MCF 10A (cell line): ENCODE measurements at regions not wholly inside any gene's neighbourhood (a gene's known extent, or its start where the extent isn't known, plus 50 kb on each side); places are given as distances from the start of the nearest gene placed in this dataset.

Experiments
- BruUV-seq: library from RNA; stranded (reverse); fragments of 400-500 nt; replicated peaks from 2 replicates; lab custom pipeline; 2021; lab: Mats Ljungman, UMichigan
- CTCF ChIA-PET: fragments of 300-600 bp; sonication (Branson Sonifier 250); formaldehyde crosslinking; extraction: SDS; loops from one replicate; lab custom pipeline; 2021; ENCODE audit warnings: antibody characterized with exemption, inconsistent platforms; lab: Yijun Ruan, JAX
- POLR2A ChIA-PET: fragments of 300-600, 350-650 bp; sonication (Branson Sonifier 250); formaldehyde crosslinking; extraction: SDS; loops from one replicate; lab custom pipeline; 2020; ENCODE audit warnings: antibody characterized with exemption, inconsistent platforms; lab: Yijun Ruan, JAX
- DNase-seq: peaks from one replicate; pipeline ENCODE4 v3.0.0-alpha.2; 2018; ENCODE audit not compliant: unreplicated experiment
- H3K27ac Mint-ChIP-seq: one replicate; pipeline ENCODE4 v1.8.0; 2022; ENCODE audit warnings: mild to moderate bottlenecking, low read depth, mixed read lengths; ENCODE audit not compliant: unreplicated experiment
- H3K27me3 Mint-ChIP-seq: one replicate; pipeline ENCODE4 v1.8.0; 2022; ENCODE audit warnings: mixed read lengths; ENCODE audit not compliant: insufficient read depth, unreplicated experiment
- H3K36me3 Mint-ChIP-seq: one replicate; pipeline ENCODE4 v1.8.0; 2022; ENCODE audit warnings: mild to moderate bottlenecking, moderate library complexity, mixed read lengths; ENCODE audit not compliant: insufficient read depth, unreplicated experiment
- H3K4me1 Mint-ChIP-seq: one replicate; pipeline ENCODE4 v1.8.0; 2022; ENCODE audit warnings: mixed read lengths; ENCODE audit not compliant: insufficient read depth, unreplicated experiment
- H3K4me3 Mint-ChIP-seq: one replicate; pipeline ENCODE4 v1.8.0; 2022; ENCODE audit warnings: mild to moderate bottlenecking, moderate library complexity, mixed read lengths; ENCODE audit not compliant: unreplicated experiment
- H3K9me3 Mint-ChIP-seq: one replicate; pipeline ENCODE4 v1.8.0; 2022; ENCODE audit warnings: mixed read lengths; ENCODE audit not compliant: unreplicated experiment
- intact Hi-C: fragments of 100-400 bp; cut with micrococcal nuclease; formaldehyde crosslinking; loops from 2 replicates; pipeline ENCODE4 v1.14.1; 2022
- TF ChIP-seq, protein P1 (sequence below): fragments of 200-600 bp; IDR thresholded peaks from one replicate; pipeline ENCODE4 v1.8.0; 2022; ENCODE audit warnings: antibody characterized with exemption, mild to moderate bottlenecking; ENCODE audit not compliant: unreplicated experiment

- no peak for DNase-seq
- Mint-ChIP-seq H3K27me3 (no peaks in the 10 kb centered on the region), H3K4me3 (no peak overlapping the region), H3K4me1 (peaks cover 11% of the 10 kb centered on the region), H3K27ac (no peak overlapping the region), H3K9me3 (no peaks in the 10 kb centered on the region), H3K36me3 (no peaks in the 10 kb centered on the region)
- POLR2A ChIA-PET, result interaction anchor here (0.7 to 1.1 kb wide), 2 partner anchors 39 to 47 kb away, joined by 3 to 4 read pairs; no protein-coding TSS in a partner anchor
- TF ChIP-seq, protein P1, sequence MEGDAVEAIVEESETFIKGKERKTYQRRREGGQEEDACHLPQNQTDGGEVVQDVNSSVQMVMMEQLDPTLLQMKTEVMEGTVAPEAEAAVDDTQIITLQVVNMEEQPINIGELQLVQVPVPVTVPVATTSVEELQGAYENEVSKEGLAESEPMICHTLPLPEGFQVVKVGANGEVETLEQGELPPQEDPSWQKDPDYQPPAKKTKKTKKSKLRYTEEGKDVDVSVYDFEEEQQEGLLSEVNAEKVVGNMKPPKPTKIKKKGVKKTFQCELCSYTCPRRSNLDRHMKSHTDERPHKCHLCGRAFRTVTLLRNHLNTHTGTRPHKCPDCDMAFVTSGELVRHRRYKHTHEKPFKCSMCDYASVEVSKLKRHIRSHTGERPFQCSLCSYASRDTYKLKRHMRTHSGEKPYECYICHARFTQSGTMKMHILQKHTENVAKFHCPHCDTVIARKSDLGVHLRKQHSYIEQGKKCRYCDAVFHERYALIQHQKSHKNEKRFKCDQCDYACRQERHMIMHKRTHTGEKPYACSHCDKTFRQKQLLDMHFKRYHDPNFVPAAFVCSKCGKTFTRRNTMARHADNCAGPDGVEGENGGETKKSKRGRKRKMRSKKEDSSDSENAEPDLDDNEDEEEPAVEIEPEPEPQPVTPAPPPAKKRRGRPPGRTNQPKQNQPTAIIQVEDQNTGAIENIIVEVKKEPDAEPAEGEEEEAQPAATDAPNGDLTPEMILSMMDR, result no peak
- no TSS peak for BruUV-seq
- CTCF ChIA-PET, result no interaction called here
- intact Hi-C loops, result no loop called here
These were observed 61.2 kb downstream of the KLF6 start for GRCh38 chr10:3723766-3724165.

- TF ChIP-seq, protein P1, result no peak
- Mint-ChIP-seq H3K27me3 (no peaks in the 10 kb centered on the region), H3K27ac (peak overlapping the region; percentile 73), H3K9me3 (no peaks in the 10 kb centered on the region), H3K36me3 (no peaks in the 10 kb centered on the region), H3K4me3 (no peak overlapping the region), H3K4me1 (peaks cover 11% of the 10 kb centered on the region)
- no TSS peak for BruUV-seq
- DNase-seq, result peak; percentile 95
- intact Hi-C loops, result no loop called here
- POLR2A ChIA-PET, result interaction anchor here (0.6 to 2.7 kb wide), 17 partner anchors 8 to 253 kb away, joined by 3 to 12 read pairs (median 4); no protein-coding TSS in a partner anchor
- CTCF ChIA-PET, result interaction anchor here (1.4 kb wide), 1 partner anchor 20 kb away, joined by 4 read pairs; no protein-coding TSS in a partner anchor
These were observed 64.6 kb downstream of the KLF6 start for GRCh38 chr10:3720228-3721019.

DNA sequence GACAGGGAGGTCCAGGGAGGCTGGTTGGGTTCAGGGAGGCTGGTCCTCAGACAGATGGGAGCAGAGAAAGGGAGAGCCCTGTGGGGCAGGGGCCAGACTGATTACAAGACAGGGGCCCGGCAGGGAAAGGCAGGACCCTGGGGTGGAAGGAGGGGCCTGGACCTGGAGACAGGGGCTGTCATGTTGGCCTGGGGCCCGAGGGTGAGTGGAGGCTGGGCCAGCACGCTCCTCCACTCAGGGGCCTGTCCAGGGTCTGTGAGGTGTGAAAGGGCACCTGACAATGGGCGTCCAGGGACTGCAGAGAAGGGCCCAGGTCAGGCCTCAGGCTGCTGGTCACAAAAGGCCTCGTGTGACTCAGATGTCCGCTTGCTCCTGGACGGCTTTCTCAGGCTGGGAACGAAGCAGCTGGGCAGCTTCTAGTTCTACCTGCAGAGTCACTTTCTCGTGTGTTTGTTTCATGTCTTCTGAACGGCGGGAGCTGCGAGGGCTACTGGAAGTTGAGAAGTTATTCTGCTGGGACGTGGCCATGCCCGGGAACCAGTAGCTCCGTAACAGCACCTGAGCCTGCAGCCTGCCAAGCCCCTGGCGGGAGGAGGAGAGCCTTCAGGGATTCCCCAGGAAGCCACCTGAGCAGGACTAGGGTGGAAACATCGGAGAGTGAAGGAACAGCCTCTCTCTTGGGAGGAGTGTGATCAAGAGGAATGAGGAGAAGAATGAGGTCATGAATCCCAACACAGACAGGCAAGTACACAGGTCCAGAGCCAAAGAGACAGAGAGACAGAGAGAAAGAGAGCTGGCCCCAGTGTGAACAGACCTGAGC is 65.8 kb downstream of the KLF6 start:
- no peaks in the 10 kb centered on the region for H3K36me3 Mint-ChIP-seq
- peaks cover 16% of the 10 kb centered on the region for H3K4me1 Mint-ChIP-seq
- H3K27ac Mint-ChIP-seq, result peak overlapping the region; percentile 9
- no peak for DNase-seq
- no peaks in the 10 kb centered on the region for H3K27me3 Mint-ChIP-seq
- intact Hi-C loops, result no loop called here
- TF ChIP-seq, protein P1, result no peak
- ChIA-PET POLR2A (interaction anchor here (1.5 to 2.7 kb wide), 2 partner anchors 21 to 65 kb away, joined by 4 to 12 read pairs; no protein-coding TSS in a partner anchor), CTCF (interaction anchor here (0.6 to 1.2 kb wide), 3 partner anchors 36 to 1043 kb away, joined by 3 to 6 read pairs (median 3); no protein-coding TSS in a partner anchor)
- no peaks in the 10 kb centered on the region for H3K9me3 Mint-ChIP-seq
- no peak overlapping the region for H3K4me3 Mint-ChIP-seq
- BruUV-seq, result no TSS peak

DNA sequence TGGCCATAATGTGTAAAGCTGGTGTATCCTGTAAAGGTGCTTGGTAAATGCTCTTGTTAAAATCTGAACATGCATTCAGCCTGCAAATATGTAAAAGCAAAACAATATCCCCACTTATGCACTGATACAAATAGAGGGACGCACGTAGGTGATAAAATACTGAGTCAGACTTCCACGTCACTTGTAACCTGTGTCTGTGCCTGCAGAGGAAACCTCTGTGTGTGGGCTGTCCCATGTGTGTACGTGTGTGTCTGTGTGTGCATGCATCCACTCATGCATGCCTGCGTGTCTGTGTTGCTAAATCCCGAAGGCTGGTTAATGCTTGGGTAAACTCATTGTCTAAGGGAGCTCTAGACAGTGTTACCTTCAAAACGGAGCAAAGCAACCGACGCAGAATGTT is 68.9 kb downstream of the KLF6 start:
- Mint-ChIP-seq H3K4me3 (no peak overlapping the region), H3K36me3 (no peaks in the 10 kb centered on the region), H3K27me3 (no peaks in the 10 kb centered on the region), H3K4me1 (peaks cover 15% of the 10 kb centered on the region), H3K27ac (no peak overlapping the region), H3K9me3 (peaks cover 16% of the 10 kb centered on the region)
- intact Hi-C loops, result no loop called here
- TF ChIP-seq, protein P1, result no peak
- ChIA-PET CTCF (no interaction called here), POLR2A (interaction anchor here (0.9 to 1.0 kb wide), 2 partner anchors 25 to 42 kb away, joined by 3 to 5 read pairs; no protein-coding TSS in a partner anchor)
- BruUV-seq, result no TSS peak
- DNase-seq, result peak; percentile 18
